ENCODE measurements at regions not wholly inside any gene's neighbourhood (a gene's known extent, or its start where the extent isn't known, plus 50 kb on each side); places are given as distances from the start of the nearest gene placed in this dataset.

DNA sequence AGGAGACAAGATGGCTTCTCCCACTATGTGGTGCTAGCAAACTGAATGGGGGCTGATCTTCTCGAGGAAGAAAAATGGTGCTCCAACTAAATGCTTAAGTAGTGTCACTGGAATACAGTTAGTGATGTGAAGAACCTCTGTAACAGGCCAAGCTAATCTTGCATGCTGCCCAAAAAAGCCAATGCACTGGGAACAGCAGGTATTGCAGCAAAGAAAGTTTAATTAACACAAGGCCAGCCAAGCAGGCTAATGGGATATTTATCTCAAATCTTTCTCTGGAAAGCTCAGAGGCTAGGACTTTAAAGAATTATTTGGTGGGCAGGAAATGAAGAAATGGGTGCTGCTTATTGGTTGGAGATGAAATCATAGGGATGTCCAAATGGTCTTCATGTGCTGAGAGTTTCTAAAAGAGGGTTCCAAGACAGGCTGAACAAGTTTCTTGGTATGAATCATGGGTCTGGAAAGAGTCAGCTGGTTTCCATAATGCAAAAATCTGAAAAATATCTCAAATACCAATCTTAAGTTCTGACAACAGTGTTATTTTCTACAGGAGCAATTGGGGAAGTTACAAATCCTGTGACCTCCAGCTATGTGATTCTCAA, 1550.5 kb downstream of the SLITRK5 start:
- in situ Hi-C loops (cut with HindIII; ENCODE audit: low sequenced_read_pairs) = no loop called here
- TF ChIP-seq, protein P1, sequence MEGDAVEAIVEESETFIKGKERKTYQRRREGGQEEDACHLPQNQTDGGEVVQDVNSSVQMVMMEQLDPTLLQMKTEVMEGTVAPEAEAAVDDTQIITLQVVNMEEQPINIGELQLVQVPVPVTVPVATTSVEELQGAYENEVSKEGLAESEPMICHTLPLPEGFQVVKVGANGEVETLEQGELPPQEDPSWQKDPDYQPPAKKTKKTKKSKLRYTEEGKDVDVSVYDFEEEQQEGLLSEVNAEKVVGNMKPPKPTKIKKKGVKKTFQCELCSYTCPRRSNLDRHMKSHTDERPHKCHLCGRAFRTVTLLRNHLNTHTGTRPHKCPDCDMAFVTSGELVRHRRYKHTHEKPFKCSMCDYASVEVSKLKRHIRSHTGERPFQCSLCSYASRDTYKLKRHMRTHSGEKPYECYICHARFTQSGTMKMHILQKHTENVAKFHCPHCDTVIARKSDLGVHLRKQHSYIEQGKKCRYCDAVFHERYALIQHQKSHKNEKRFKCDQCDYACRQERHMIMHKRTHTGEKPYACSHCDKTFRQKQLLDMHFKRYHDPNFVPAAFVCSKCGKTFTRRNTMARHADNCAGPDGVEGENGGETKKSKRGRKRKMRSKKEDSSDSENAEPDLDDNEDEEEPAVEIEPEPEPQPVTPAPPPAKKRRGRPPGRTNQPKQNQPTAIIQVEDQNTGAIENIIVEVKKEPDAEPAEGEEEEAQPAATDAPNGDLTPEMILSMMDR (IDR thresholded peaks at IDR 0.05; ENCODE audit: low read depth, low read length) = no peak
- no peak overlapping the region for H3K4me3 ChIP-seq (ENCODE audit: low read depth, low read length)
- no peak for DNase-seq (ENCODE audit: low read depth, low spot score)

DNA sequence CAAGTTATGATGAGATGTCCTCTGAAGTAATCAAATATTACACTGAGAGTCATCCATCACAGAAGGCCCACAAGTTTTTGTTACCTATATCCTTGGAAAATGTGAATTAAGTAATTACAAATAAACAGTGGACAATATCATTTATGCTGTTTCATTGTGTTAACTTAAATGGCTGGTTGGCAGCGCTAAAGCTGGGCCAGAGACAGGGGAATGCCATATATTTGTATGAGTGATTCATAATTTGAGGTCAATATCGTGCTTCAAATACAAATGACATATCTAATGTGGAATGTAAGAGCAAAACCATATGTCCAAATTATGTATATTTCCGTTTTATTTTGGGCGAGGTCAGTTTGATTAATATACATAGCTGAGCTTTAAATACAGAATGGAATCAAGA, 1556.2 kb downstream of the SLITRK5 start:
- in situ Hi-C loops (cut with HindIII; ENCODE audit: low sequenced_read_pairs) = no loop called here
- TF ChIP-seq, protein P1 (IDR thresholded peaks at IDR 0.05; ENCODE audit: low read depth, low read length) = no peak
- H3K4me3 ChIP-seq (ENCODE audit: low read depth, low read length) = no peak overlapping the region
- DNase-seq (ENCODE audit: low read depth, low spot score) = peak; percentile 2

DNA sequence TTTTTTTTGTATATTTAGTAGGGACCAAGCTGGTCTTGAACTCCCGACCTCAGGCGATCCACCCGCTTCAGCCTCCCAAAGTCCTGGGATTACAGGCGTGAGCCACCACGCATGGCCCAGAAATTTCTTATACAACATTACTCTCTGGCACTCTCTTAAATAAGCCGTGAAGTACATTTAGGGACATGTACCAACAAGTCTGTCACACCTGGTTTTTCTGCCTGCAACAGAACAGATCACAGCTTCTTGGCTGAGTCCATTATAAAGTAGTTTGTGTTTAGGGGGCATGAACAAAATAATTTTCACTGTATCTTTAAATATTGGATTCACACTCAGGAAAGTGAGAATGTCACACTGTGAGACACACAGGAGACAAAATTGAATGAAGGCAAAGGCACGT, 1567.3 kb downstream of the SLITRK5 start:
- TF ChIP-seq, protein P1 (IDR thresholded peaks at IDR 0.05; ENCODE audit: low read depth, low read length) = no peak
- DNase-seq (ENCODE audit: low read depth, low spot score) = no peak
- in situ Hi-C loops (cut with HindIII; ENCODE audit: low sequenced_read_pairs) = no loop called here

DNA sequence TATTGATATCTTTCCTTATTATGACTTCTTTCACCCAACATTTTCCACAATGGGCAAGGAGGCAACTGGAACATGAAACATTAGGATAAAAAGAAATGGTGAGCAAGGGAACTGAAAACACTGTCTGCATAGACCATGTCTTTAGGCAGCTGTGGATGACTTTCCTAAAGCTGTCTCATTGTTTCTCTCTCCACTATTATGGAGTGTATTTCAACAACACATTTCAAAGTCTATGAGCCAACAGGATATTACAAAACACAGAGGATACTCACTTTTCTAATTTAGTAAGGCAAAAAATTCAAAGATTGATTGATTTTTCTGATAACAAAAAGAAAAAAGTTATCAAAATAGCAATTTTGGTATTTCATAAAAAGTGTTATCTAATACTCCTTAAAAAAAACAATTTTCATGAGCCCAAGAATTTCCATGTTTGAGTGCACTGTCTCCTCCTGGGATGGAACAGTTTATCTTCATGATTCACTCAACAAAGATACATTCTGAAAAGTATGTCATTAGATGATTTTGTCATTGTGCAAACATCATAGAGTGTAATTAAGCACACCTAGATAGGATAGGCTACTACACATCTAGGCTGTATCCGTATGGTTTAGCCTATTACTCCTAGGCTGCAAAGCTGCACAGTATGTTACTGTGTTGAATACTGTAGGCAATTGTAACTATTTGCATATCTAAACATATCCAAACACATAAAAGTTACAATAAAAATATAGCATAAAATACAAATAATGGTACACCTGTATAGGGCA, 1568.4 kb downstream of the SLITRK5 start:
- no peak overlapping the region for H3K4me3 ChIP-seq (ENCODE audit: low read depth, low read length)
- in situ Hi-C loops (cut with HindIII; ENCODE audit: low sequenced_read_pairs) = no loop called here
- TF ChIP-seq, protein P1 (IDR thresholded peaks at IDR 0.05; ENCODE audit: low read depth, low read length) = no peak
- no peak for DNase-seq (ENCODE audit: low read depth, low spot score)

More for the DNA sequence above, 1567.3 kb downstream of the SLITRK5 start:
- no peak overlapping the region for H3K4me3 ChIP-seq (ENCODE audit: low read depth, low read length)

DNA sequence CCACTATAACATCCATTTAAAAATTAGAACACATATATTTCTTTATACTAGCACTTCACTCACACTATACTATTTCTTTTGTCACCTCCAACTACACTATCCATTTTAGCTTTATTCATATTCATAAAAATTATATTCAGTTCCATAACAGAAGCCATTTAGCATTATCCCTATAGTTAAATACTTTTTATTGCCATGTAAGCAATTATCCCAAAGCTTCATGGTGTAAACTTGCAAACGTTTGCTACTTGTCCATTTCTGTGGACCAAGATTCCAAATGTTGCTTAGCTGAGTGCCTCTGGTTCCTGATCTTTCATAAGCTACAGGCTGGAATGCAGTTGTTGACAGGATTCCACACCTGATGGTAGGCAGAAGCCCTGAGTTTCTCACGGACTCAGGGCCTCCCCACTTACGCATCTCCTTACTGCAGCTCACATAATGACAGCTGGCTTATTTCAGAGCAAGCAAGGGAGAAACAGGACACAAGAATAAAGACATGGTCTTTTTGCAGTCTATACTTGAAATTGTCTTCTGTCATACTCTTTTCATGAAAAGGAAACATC, 1584.8 kb downstream of the SLITRK5 start:
- H3K4me3 ChIP-seq (ENCODE audit: low read depth, low read length) = no peak overlapping the region
- no peak for DNase-seq (ENCODE audit: low read depth, low spot score)
- TF ChIP-seq, protein P1 (IDR thresholded peaks at IDR 0.05; ENCODE audit: low read depth, low read length) = no peak
- in situ Hi-C loops (cut with HindIII; ENCODE audit: low sequenced_read_pairs) = no loop called here

DNA sequence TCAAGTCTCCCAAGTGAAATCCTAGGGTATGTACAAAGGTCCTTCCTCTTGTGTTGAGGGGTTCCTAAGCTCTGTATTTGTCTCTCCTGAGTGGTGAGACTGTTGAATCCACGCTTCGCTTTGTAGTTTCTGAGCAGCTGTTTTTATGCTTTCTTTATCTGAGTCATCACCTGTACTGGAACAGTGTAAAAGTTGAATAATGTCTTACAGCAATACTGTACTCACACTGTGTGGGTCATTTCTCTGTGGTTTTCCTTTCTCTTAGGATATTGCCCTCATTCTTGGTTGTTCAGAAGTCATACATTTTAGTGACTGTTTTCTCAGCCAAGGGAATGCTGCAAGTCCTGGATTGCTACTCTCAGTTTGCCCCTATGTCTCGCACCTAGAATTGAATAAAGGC, 1596.6 kb downstream of the SLITRK5 start:
- TF ChIP-seq, protein P1 (IDR thresholded peaks at IDR 0.05; ENCODE audit: low read depth, low read length) = no peak
- no peak overlapping the region for H3K4me3 ChIP-seq (ENCODE audit: low read depth, low read length)
- peak; percentile 62 for DNase-seq (ENCODE audit: low read depth, low spot score)
- in situ Hi-C loops (cut with HindIII; ENCODE audit: low sequenced_read_pairs) = no loop called here

Measured in astrocyte of the spinal cord (primary cell).